Mesothelial cell of epicardium (in vitro differentiated cells): ENCODE measurements at regions not wholly inside any gene's neighbourhood (a gene's known extent, or its start where the extent isn't known, plus 50 kb on each side); places are given as distances from the start of the nearest gene placed in this dataset.

Experiments used
- DNase-seq, 2 experiments: peaks; one replicate each; pipeline ENCODE4 v3.0.0; 2021; ENCODE audit warnings: low spot score in 2 of 2; ENCODE audit not compliant: unreplicated experiment in 2 of 2
- H3K27ac Mint-ChIP-seq: 2 replicates; pipeline ENCODE4 v1.8.0; 2021; ENCODE audit warnings: mixed read lengths
- H3K27me3 Mint-ChIP-seq: 2 replicates; pipeline ENCODE4 v1.8.0; 2021; ENCODE audit warnings: low read depth, mixed read lengths
- H3K36me3 Mint-ChIP-seq: 2 replicates; pipeline ENCODE4 v1.8.0; 2021; ENCODE audit warnings: mixed read lengths
- H3K4me1 Mint-ChIP-seq: 2 replicates; pipeline ENCODE4 v1.8.0; 2021; ENCODE audit warnings: mixed read lengths
- H3K4me3 Mint-ChIP-seq: 2 replicates; pipeline ENCODE4 v1.8.0; 2021; ENCODE audit warnings: mild to moderate bottlenecking, moderate library complexity, mixed read lengths
- H3K9me3 Mint-ChIP-seq: 2 replicates; pipeline ENCODE4 v1.8.0; 2021; ENCODE audit warnings: mixed read lengths
- CTCF ChIP-seq: fragments of 200-600 bp; sonication (generic); IDR thresholded peaks from one replicate; pipeline ENCODE4 v1.5.0; 2021; ENCODE audit warnings: antibody characterized with exemption; ENCODE audit not compliant: unreplicated experiment

GRCh38 chr7:94843553-94843952, 63.8 kb upstream of the PPP1R9A start:
- Mint-ChIP-seq H3K27ac (no peak overlapping the region), H3K9me3 (peaks cover 58% of the 10 kb centered on the region), H3K4me1 (no peaks in the 10 kb centered on the region), H3K27me3 (no peaks in the 10 kb centered on the region), H3K4me3 (no peak overlapping the region), H3K36me3 (peaks cover 16% of the 10 kb centered on the region)
- DNase-seq, result no peak
- no peak for TF ChIP-seq CTCF

DNA sequence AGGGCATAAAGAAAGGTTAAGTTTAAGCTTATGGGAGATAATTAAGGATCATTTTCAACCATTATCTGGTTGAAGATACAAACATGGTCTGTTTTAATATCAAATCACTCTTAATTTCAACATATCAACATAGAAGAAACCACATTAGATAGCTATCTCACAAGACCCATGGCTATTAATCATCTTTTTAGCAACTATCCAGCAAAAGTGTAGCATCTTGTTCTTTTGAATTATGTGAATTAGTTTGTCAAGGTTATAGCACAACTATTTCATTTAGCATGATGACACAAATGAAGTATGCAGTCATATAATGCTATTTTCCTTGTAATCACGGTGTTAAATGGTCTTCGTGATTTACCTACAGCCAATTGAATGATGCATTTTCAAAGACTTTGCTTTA, 58.9 kb upstream of the PPP1R9A start:
- no peak for TF ChIP-seq CTCF
- DNase-seq, result no peak
- Mint-ChIP-seq H3K9me3 (peaks cover 26% of the 10 kb centered on the region), H3K27me3 (no peaks in the 10 kb centered on the region), H3K27ac (no peak overlapping the region), H3K4me1 (no peaks in the 10 kb centered on the region), H3K4me3 (no peak overlapping the region), H3K36me3 (peaks cover 10% of the 10 kb centered on the region)

GRCh38 chr7:94848992-94849576, 58.3 kb upstream of the PPP1R9A start:
- H3K27ac Mint-ChIP-seq, result no peak overlapping the region
- H3K36me3 Mint-ChIP-seq, result peaks cover 5% of the 10 kb centered on the region
- TF ChIP-seq CTCF, result no peak
- no peak for DNase-seq
- H3K4me1 Mint-ChIP-seq, result no peaks in the 10 kb centered on the region
- H3K4me3 Mint-ChIP-seq, result no peak overlapping the region
- peaks cover 24% of the 10 kb centered on the region for H3K9me3 Mint-ChIP-seq
- H3K27me3 Mint-ChIP-seq, result no peaks in the 10 kb centered on the region

GRCh38 chr7:94849636-94850208, 57.7 kb upstream of the PPP1R9A start:
- Mint-ChIP-seq H3K27ac (no peak overlapping the region), H3K4me3 (no peak overlapping the region), H3K27me3 (no peaks in the 10 kb centered on the region), H3K9me3 (peaks cover 25% of the 10 kb centered on the region), H3K36me3 (peaks cover 5% of the 10 kb centered on the region), H3K4me1 (no peaks in the 10 kb centered on the region)
- no peak for TF ChIP-seq CTCF
- no peak for DNase-seq

DNA sequence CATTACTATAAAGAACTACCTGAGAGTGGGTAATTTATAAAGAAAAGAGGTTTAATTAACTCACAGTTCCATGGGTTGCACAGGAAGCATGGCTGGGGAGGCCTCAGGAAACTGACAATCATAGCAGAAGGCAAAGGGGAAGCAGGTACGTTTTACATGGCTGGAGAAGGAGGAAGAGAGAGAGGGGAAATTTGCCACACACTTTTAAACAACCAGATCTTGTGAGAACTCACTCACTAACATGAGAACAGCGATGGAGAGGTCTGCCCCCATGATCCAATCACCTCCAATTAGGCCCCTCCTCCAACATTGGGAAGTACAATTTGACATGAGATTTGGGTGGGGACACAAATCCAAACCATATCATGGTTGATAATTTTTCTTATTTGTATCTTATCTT, 51.8 kb upstream of the PPP1R9A start:
- Mint-ChIP-seq H3K36me3 (no peaks in the 10 kb centered on the region), H3K9me3 (peaks cover 30% of the 10 kb centered on the region), H3K4me1 (no peaks in the 10 kb centered on the region), H3K4me3 (no peak overlapping the region), H3K27ac (no peak overlapping the region), H3K27me3 (no peaks in the 10 kb centered on the region)
- TF ChIP-seq CTCF, result no peak
- no peak for DNase-seq
